Astrocyte (in vitro differentiated cells and primary cell): ENCODE measurements at regions not wholly inside any gene's neighbourhood (a gene's known extent, or its start where the extent isn't known, plus 50 kb on each side); places are given as distances from the start of the nearest gene placed in this dataset.

Experiments
- DNase-seq: peaks from one replicate; pipeline ENCODE4 v3.0.0-alpha.2; 2010; ENCODE audit warnings: low read depth
- FAIRE-seq: peaks from 2 replicates; lab custom pipeline; 2011; peaks lifted over from hg19 to GRCh38; lab: Jason Lieb, UNC
- H2AFZ ChIP-seq: 2 replicates; pipeline ENCODE4 v1.6.0; 2012; ENCODE audit warnings: low read depth, low read length, inconsistent platforms
- H3K27ac ChIP-seq: 2 replicates; pipeline ENCODE4 v1.5.1; 2011; ENCODE audit warnings: low read depth, low read length, inconsistent platforms
- H3K27me3 ChIP-seq: 2 replicates; pipeline ENCODE4 v1.6.0; 2011; ENCODE audit warnings: low read length, inconsistent platforms; ENCODE audit not compliant: insufficient read depth
- H3K36me3 ChIP-seq: 2 replicates; pipeline ENCODE4 v1.5.1; 2011; ENCODE audit warnings: low read length, inconsistent platforms; ENCODE audit not compliant: insufficient read depth
- H3K4me1 ChIP-seq: 2 replicates; pipeline ENCODE4 v1.5.1; 2011; ENCODE audit warnings: low read length, inconsistent platforms; ENCODE audit not compliant: insufficient read depth
- H3K4me2 ChIP-seq: 2 replicates; pipeline ENCODE4 v1.6.0; 2012; ENCODE audit warnings: low read length, inconsistent platforms
- H3K4me3 ChIP-seq: 2 replicates; pipeline ENCODE4 v1.5.1; 2011; ENCODE audit warnings: low read depth, mild to moderate bottlenecking, low read length, inconsistent platforms; ENCODE audit not compliant: insufficient read depth
- H3K79me2 ChIP-seq: 2 replicates; pipeline ENCODE4 v1.6.0; 2012; ENCODE audit warnings: mild to moderate bottlenecking, low read length, inconsistent platforms; ENCODE audit not compliant: insufficient read depth
- H3K9ac ChIP-seq: 2 replicates; pipeline ENCODE4 v1.6.0; 2012; ENCODE audit warnings: mild to moderate bottlenecking, low read length, inconsistent platforms
- H3K9me3 ChIP-seq: 2 replicates; pipeline ENCODE4 v1.5.1; 2012; ENCODE audit warnings: low read depth, mild to moderate bottlenecking, low read length, inconsistent platforms; ENCODE audit not compliant: insufficient read depth
- H4K20me1 ChIP-seq: 2 replicates; pipeline ENCODE4 v1.6.0; 2012; ENCODE audit warnings: low read length, inconsistent platforms; ENCODE audit not compliant: insufficient read depth
- H3K27ac Mint-ChIP-seq: one replicate; pipeline ENCODE4 v1.8.0; 2021; ENCODE audit warnings: mild to moderate bottlenecking, mixed read lengths; ENCODE audit not compliant: unreplicated experiment
- H3K27me3 Mint-ChIP-seq: one replicate; pipeline ENCODE4 v1.8.0; 2021; ENCODE audit warnings: low read depth, mixed read lengths; ENCODE audit not compliant: unreplicated experiment
- H3K36me3 Mint-ChIP-seq: one replicate; pipeline ENCODE4 v1.8.0; 2021; ENCODE audit warnings: low read depth, mixed read lengths; ENCODE audit not compliant: unreplicated experiment
- H3K4me1 Mint-ChIP-seq: one replicate; pipeline ENCODE4 v1.8.0; 2021; ENCODE audit warnings: low read depth, mixed read lengths; ENCODE audit not compliant: unreplicated experiment
- H3K4me3 Mint-ChIP-seq: one replicate; pipeline ENCODE4 v1.8.0; 2021; ENCODE audit warnings: mild to moderate bottlenecking, moderate library complexity, mixed read lengths; ENCODE audit not compliant: unreplicated experiment
- H3K9me3 Mint-ChIP-seq: one replicate; pipeline ENCODE4 v1.8.0; 2021; ENCODE audit warnings: mild to moderate bottlenecking, mixed read lengths; ENCODE audit not compliant: unreplicated experiment
- EZH2 ChIP-seq: IDR thresholded peaks from 2 replicates; pipeline ENCODE4 v1.6.1; 2012; ENCODE audit warnings: mild to moderate bottlenecking, low read length, inconsistent platforms; ENCODE audit not compliant: insufficient read depth
- TF ChIP-seq, protein P1 (sequence below): IDR thresholded peaks from 2 replicates; pipeline ENCODE4 v1.5.1; 2011; ENCODE audit warnings: low read depth, mild to moderate bottlenecking, inconsistent platforms, low read length, moderate library complexity; ENCODE audit not compliant: insufficient read depth

DNA sequence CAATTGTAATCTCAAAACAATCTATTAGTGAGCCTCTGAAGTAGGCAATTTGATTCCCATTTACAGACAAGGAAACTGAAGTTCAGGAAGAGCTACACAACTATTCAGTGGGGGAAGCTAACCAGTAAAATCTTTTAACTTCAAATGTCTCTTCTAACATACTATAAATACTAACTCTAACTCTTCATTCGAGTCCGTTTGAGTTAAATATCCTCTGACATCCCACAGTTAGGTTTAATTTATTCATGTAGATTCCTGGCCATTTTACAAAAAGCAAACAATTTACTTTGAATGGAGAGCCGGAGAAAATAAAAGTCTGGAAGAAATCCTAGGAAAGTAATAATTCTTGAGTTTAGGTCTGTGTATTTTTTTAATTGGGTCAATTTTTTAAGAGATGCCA, 64.7 kb downstream of the HYCC1 start:
- no peak for DNase-seq
- Histone ChIP-seq H3K4me2 (no peak overlapping the region), H4K20me1 (no peaks in the 10 kb centered on the region), H3K9ac (no peak overlapping the region), H3K4me1 (no peaks in the 10 kb centered on the region), H3K9me3 (no peaks in the 10 kb centered on the region), H3K4me3 (no peak overlapping the region), H3K79me2 (no peaks in the 10 kb centered on the region), H3K36me3 (peaks cover 5% of the 10 kb centered on the region), H3K27me3 (no peaks in the 10 kb centered on the region), H3K27ac (no peak overlapping the region), H2AFZ (no peak overlapping the region)
- no peak overlapping the region for H3K4me3 Mint-ChIP-seq
- FAIRE-seq: no peak
- H3K27me3 Mint-ChIP-seq: no peaks in the 10 kb centered on the region
- no peak overlapping the region for H3K27ac Mint-ChIP-seq
- peaks cover 8% of the 10 kb centered on the region for H3K4me1 Mint-ChIP-seq
- no peaks in the 10 kb centered on the region for H3K9me3 Mint-ChIP-seq
- TF ChIP-seq, protein P1, sequence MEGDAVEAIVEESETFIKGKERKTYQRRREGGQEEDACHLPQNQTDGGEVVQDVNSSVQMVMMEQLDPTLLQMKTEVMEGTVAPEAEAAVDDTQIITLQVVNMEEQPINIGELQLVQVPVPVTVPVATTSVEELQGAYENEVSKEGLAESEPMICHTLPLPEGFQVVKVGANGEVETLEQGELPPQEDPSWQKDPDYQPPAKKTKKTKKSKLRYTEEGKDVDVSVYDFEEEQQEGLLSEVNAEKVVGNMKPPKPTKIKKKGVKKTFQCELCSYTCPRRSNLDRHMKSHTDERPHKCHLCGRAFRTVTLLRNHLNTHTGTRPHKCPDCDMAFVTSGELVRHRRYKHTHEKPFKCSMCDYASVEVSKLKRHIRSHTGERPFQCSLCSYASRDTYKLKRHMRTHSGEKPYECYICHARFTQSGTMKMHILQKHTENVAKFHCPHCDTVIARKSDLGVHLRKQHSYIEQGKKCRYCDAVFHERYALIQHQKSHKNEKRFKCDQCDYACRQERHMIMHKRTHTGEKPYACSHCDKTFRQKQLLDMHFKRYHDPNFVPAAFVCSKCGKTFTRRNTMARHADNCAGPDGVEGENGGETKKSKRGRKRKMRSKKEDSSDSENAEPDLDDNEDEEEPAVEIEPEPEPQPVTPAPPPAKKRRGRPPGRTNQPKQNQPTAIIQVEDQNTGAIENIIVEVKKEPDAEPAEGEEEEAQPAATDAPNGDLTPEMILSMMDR: no peak
- TF ChIP-seq EZH2: no peak
- H3K36me3 Mint-ChIP-seq: peaks cover 2% of the 10 kb centered on the region

DNA sequence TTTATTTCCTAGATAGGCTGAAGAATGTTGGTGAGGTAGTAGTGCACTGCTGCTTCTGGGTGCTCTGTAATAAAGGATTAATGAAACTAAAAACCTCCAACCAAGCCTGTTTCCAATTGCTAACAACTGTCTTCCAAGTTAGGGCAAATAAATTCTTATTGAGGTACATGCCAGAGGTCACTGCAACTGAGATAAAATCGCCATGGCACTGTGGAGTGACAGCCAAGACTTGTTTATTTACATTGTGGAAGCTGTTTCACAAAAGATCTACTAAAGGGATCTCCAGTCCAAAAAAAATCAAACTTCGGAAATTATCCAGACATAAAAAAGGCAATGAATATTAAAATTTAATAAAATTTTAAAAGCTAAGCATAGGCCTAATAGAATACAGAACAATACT, 65.2 kb downstream of the HYCC1 start:
- H3K4me1 ChIP-seq: no peaks in the 10 kb centered on the region
- Mint-ChIP-seq H3K27ac (no peak overlapping the region), H3K4me3 (no peak overlapping the region), H3K27me3 (no peaks in the 10 kb centered on the region), H3K9me3 (no peaks in the 10 kb centered on the region), H3K36me3 (peaks cover 2% of the 10 kb centered on the region), H3K4me1 (peaks cover 8% of the 10 kb centered on the region)
- H3K4me2 ChIP-seq: no peak overlapping the region
- no peaks in the 10 kb centered on the region for H4K20me1 ChIP-seq
- H3K27ac ChIP-seq: no peak overlapping the region
- DNase-seq (no peak), FAIRE-seq (no peak)
- no peaks in the 10 kb centered on the region for H3K9me3 ChIP-seq
- no peak overlapping the region for H3K4me3 ChIP-seq
- no peak overlapping the region for H2AFZ ChIP-seq
- H3K27me3 ChIP-seq: no peaks in the 10 kb centered on the region
- no peak overlapping the region for H3K9ac ChIP-seq
- H3K79me2 ChIP-seq: no peaks in the 10 kb centered on the region
- TF ChIP-seq, protein P1: no peak
- TF ChIP-seq EZH2: no peak
- peaks cover 5% of the 10 kb centered on the region for H3K36me3 ChIP-seq

DNA sequence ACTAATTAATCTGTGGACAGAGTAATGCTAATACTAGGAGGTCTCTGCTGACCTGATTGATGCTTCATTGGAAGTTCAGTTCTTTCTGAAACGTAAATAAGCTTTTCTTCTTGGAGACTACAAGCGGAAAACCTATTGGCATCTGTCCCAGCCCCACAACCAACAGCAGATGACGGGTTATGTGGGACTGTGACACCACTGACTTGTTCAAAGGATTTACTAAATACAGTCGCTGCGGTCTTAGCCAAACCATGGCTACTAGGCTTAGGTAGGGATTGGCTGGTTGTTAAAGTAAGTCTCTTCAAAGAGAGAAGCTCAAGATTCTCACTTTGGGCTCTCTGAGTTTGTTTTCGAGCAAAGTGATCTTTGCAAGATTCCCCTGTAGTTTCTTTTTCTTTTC, 68.3 kb downstream of the HYCC1 start:
- no peak overlapping the region for H3K9ac ChIP-seq
- H3K4me1 ChIP-seq: no peaks in the 10 kb centered on the region
- H3K36me3 ChIP-seq: peaks cover 8% of the 10 kb centered on the region
- Mint-ChIP-seq H3K4me3 (no peak overlapping the region), H3K9me3 (no peaks in the 10 kb centered on the region), H3K4me1 (peaks cover 8% of the 10 kb centered on the region), H3K36me3 (peaks cover 3% of the 10 kb centered on the region), H3K27ac (no peak overlapping the region), H3K27me3 (no peaks in the 10 kb centered on the region)
- no peak overlapping the region for H3K4me2 ChIP-seq
- no peak overlapping the region for H3K4me3 ChIP-seq
- DNase-seq (peak; percentile 14), FAIRE-seq (no peak)
- H4K20me1 ChIP-seq: no peaks in the 10 kb centered on the region
- no peaks in the 10 kb centered on the region for H3K27me3 ChIP-seq
- no peaks in the 10 kb centered on the region for H3K79me2 ChIP-seq
- no peak overlapping the region for H2AFZ ChIP-seq
- no peaks in the 10 kb centered on the region for H3K9me3 ChIP-seq
- TF ChIP-seq, protein P1: no peak
- no peak for TF ChIP-seq EZH2
- no peak overlapping the region for H3K27ac ChIP-seq
